GM12864 (cell line): ENCODE measurements at regions not wholly inside any gene's neighbourhood (a gene's known extent, or its start where the extent isn't known, plus 50 kb on each side); places are given as distances from the start of the nearest gene placed in this dataset.

Source experiments
- DNase-seq: peaks from one replicate; pipeline ENCODE4 v3.0.0-alpha.2; 2011; ENCODE audit warnings: low read depth
- H3K4me3 ChIP-seq: 2 replicates; pipeline ENCODE4 v1.5.1; 2011; ENCODE audit warnings: mild to moderate bottlenecking, low read depth, low read length, control low read depth
- TF ChIP-seq, protein P1 (sequence below): IDR thresholded peaks from 2 replicates; pipeline ENCODE4 v1.5.1; 2011; ENCODE audit warnings: low read depth, mild to moderate bottlenecking, moderate library complexity, low read length, control low read depth, inconsistent platforms; ENCODE audit errors: missing control alignments

GRCh38 chr5:51974834-51975233 is 591.6 kb downstream of the ISL1 start:
- DNase-seq, result no peak
- TF ChIP-seq, protein P1, sequence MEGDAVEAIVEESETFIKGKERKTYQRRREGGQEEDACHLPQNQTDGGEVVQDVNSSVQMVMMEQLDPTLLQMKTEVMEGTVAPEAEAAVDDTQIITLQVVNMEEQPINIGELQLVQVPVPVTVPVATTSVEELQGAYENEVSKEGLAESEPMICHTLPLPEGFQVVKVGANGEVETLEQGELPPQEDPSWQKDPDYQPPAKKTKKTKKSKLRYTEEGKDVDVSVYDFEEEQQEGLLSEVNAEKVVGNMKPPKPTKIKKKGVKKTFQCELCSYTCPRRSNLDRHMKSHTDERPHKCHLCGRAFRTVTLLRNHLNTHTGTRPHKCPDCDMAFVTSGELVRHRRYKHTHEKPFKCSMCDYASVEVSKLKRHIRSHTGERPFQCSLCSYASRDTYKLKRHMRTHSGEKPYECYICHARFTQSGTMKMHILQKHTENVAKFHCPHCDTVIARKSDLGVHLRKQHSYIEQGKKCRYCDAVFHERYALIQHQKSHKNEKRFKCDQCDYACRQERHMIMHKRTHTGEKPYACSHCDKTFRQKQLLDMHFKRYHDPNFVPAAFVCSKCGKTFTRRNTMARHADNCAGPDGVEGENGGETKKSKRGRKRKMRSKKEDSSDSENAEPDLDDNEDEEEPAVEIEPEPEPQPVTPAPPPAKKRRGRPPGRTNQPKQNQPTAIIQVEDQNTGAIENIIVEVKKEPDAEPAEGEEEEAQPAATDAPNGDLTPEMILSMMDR, result no peak
- no peak overlapping the region for H3K4me3 ChIP-seq

GRCh38 chr5:51977014-51977413 is 593.8 kb downstream of the ISL1 start:
- TF ChIP-seq, protein P1, result no peak
- no peak overlapping the region for H3K4me3 ChIP-seq
- DNase-seq, result no peak

- no peak overlapping the region for H3K4me3 ChIP-seq
- TF ChIP-seq, protein P1, result no peak
- DNase-seq, result no peak
Measured at GRCh38 chr5:51983161-51983560, 599.9 kb downstream of the ISL1 start.

GRCh38 chr5:51986733-51987132 is 603.5 kb downstream of the ISL1 start:
- H3K4me3 ChIP-seq, result no peak overlapping the region
- no peak for DNase-seq
- TF ChIP-seq, protein P1, result no peak

- no peak for DNase-seq
- H3K4me3 ChIP-seq, result no peak overlapping the region
- TF ChIP-seq, protein P1, result no peak
Measured at GRCh38 chr5:51987239-51987638, 604.0 kb downstream of the ISL1 start.

DNA sequence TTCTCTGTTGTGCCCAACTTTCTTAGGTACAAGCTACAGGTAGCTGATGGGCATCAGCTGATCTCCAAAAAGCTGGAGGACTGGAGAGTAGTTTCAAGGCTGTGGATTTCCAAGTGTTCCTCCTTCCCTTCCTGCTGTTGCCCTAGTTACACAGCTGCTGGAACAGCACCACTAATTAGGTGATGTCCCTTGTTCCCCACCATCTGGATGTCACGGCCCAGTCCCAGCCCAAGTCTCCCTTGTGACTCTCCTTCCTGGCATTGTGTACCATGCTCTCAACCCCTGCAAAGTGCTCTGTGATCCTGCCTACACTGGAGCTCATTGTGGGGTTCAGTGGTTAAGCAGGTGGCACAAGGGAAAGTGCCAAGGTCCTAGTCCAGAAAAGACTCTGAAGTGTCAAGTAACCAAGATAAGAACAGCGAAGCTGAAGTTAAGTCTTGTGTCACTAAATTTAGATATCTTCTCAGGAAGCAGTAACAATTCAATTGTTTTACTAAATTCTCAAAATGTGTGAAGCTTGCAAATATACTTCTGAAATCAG is 604.5 kb downstream of the ISL1 start:
- H3K4me3 ChIP-seq, result no peak overlapping the region
- TF ChIP-seq, protein P1, result no peak
- DNase-seq, result no peak

DNA sequence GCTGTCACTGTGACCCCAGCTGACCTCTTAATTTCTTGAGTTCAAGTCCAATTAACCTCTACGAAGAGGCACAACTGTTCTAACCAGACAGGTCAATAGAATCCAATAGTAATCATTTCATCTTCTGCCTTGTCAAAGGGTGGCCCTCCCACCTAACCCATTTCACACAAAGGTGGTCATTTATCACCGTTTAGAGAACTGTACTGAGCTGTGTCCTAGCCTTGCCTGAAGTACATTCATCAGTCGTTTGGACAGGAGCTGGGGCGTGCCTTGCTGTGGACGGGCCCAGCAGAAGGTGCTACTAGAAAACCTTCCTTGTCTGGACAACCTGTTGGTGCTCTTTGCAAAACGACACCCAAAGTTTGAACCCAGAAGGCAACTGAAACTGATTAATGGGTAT is 605.4 kb downstream of the ISL1 start:
- no peak overlapping the region for H3K4me3 ChIP-seq
- no peak for DNase-seq
- TF ChIP-seq, protein P1, result no peak
